HK-2 (cell line): ENCODE measurements at regions not wholly inside any gene's neighbourhood (a gene's known extent, or its start where the extent isn't known, plus 50 kb on each side); places are given as distances from the start of the nearest gene placed in this dataset.
"Not testable (repeated sequence)": the region's sequence is repeated elsewhere in the genome, so short reads cannot be mapped to it uniquely, and the experiment has no call there.

Experiments
- DNase-seq: peaks from one replicate; pipeline ENCODE4 v3.0.0-alpha.2; 2018; ENCODE audit not compliant: unreplicated experiment

DNA sequence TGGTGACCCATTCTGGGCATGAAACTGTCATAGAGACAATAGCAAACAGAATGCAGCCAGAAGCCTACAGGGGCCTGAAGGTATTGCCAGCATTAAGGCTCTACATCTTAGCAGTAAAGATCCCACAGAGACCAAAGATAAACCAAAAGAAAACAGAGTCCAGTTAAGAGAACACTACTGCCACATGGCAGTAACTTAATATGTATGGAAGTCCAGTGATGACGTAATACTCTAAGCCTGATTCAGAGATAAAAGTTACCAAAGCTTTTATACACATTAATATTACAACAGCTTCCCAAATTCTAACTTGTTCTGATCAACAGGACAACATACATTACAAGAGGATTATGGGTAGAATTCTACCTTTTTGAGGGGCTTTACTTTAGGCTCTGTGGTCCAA lies 371.5 kb downstream of the PRELID2 start:
- DNase-seq = no peak

DNA sequence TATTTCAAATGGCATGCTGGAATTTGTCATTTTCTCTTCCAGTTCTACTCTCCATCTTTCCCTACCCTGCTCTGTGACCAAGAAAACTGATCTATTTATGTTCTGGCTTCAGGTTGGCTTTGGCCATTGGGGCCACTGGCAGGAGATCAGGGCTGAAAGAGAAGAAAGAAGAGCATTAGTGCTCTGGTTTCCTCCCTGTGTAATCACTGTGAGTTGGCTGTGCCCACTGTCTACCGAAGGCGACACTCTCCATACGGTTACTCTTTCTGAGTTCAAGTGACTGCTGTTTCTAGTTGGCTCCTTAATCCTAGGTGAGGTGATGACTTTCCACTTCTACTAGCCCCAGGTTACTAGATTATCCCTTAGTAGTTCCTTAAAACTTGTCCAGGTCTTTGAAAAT lies 372.6 kb downstream of the PRELID2 start:
- DNase-seq = no peak

DNA sequence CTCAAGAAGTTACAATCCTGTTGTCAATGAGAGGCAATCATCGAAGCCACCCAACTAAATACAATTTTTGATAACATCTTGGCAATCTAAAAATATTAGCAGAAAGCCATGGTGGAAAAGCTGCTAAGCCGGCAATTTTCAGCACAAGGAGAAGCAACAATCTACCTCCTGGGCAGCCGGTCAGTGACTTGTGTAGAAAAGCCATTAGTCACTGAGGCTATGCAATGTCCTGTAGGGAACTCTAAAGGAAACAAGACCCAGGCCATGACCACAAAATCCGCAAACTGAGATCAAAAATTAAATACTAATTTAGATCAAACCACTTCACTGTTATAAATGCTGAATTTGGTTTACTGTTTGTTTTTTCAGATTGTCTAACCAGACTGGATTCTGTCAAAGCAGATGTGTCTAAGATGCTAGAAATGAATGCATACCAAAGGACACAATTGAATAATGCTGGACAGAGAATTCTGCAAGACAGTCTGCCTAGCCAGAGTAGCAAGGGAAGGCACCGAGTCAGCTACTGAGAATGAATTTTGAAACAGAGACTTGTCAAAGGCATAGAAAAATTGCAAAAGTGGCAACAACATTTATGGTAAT lies 384.8 kb downstream of the PRELID2 start:
- DNase-seq = no peak

DNA sequence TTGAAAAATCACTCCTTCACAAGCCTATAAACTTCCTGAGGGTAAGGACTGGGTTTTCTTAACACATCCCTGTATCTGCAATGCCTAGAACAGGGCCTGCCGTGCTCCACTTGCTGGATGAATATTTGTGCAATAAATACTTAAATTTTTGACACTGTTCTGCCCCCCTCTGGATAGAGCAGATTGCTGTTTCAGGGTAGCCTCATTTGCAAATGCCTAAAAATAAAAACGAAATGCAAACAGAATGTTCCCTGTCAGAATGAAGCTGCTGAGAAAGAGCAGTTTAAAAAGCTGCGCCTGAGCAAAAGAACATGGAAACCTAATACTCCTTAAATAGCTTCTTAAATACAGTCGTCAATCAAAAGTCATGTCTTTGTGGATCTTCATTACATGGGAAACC lies 385.3 kb downstream of the PRELID2 start:
- no peak for DNase-seq

DNA sequence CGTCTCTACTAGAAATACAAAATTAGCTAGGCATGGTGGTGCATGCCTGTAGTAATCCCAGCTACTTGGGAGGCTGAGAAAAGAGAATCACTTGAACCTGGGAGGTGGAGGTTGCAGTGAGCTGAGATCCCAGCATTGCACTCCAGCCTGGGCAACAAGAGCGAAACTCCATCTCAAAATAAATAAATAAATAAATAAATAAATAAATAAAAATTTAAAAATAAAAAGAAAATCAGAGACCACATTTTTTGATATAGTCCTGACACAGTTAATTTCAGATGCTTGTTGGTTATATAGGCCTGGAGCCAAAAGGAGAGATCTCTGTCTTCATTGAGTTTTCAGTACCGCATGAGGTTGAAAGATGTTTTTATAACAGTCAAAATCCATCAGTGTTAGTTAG lies 388.3 kb downstream of the PRELID2 start:
- not testable (repeated sequence) for DNase-seq

DNA sequence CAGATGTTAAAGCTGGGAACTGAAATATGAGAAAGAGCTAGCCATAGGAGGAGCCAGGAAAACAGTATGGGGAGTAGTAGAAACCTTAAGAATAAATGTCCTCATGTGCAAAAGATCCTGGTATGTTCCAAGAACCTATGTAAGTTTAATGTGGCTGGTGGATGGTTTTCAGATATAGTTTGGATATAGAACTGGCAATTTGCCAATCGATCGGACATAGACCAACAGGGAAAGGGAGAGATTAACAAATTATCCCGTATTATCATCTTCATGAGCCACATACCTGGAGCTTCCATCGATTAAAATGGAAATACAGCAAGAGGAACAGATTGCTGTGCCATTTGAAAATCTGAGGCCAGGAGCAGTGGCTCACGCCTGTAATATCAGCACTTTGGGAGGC lies 388.7 kb downstream of the PRELID2 start:
- no peak for DNase-seq

DNA sequence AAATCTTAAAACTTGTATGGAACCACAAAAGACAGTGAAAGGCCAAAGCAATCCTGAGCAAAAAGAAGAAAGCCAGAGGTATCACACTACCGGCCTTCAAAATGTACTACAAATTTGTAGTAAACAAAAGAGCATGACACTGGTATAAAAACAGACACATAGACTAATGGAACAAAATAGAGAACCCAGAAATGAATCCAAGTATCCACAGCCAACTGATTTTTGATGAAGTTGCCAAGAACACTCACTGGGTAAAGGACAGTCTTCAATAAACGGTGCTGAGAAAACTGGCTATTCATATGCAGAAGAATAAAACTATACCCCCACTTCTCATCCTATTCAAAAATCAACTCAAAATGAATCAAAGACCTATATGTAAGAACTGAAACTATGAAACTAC lies 390.1 kb downstream of the PRELID2 start:
- DNase-seq = no peak

DNA sequence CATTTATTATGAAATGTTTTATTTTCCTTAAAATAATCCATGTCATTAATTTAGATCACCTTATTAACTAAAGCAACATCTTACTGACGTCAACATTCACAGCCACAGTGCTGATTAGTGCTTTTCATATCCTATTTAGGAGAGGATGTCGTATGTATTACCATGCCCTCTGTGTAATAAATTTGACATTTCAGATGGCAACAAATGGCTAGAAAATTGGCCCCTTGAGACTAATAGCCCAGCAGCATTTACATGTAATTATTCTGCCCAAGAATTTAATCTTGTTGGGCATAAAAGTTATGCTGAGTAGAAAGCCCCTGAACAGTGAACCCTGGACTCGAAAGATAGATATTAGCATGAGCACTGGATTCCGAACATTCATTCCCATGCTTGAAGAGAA lies 391.2 kb downstream of the PRELID2 start:
- no peak for DNase-seq

DNA sequence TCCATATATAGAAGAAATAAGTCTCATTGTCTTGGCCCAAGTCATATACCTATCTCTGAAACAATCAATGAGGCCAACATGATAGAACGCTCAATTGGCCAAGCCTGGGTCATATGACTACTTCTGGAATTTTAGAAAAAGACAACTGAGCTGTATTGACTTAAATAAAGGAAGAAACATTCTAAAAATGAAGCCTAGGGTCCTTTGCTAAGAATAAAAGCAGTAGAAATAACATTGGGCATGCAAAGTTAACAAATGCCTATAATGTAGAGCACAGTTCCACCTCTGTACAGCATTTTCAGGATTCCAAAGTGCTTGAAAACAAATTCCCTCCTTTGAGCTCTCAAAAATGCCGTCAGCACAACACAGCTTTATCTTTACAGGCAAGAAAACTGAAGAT lies 391.8 kb downstream of the PRELID2 start:
- DNase-seq = no peak

DNA sequence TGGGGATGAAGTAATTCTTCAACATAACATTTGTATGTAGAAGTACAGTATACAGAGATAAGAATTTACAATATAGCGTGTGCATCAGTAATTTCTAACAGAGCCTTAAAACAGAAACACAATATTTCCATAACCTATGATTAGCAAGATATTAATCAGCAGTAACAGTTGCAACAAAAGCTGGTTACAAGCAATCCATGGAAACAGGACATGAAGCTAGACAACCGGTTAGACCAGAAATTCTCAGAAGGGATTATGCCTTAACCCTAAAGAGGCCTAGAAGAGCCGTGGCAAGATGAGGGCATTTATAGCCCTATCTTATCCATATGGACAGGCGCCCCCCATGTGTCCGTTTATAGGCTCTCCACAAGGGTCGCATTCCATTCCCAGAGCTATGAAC lies 392.5 kb downstream of the PRELID2 start:
- DNase-seq = not testable (repeated sequence)

DNA sequence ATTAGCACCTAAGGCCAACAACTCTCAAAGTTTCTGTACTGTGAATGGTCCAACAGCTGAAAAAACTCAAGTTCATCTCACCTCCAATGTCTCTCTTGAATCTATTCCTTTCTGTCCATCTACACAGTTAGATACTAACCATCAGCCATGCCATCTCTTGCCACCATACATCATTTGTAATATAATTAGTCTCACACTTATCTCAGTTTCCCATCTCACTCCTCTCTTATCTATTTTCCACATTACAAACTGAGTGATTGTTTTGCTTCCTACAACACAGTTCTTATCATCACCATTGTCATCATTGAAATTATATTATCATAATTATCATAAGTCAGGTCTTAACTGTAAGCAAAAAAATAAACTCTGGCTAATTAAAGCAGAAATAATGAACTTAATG lies 393.9 kb downstream of the PRELID2 start:
- no peak for DNase-seq

DNA sequence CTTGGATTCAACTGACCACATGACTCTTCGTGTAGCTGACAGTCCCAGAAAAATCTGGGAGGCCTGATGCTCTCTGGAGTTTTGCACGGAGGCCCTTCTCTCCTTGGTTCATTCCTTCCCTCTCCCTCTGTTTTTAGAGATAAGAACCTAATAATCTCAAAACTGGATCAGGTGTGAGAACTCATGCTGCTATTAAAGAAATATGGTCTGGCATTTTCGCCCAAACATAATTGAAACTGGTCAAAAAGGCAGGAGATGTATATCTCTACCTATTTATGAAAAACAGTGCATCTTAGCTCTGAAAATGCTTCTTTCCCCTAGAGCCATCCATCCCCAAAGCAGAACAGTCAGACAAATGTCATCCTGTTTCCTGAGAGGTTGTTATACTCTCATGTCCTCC lies 397.5 kb downstream of the PRELID2 start:
- DNase-seq = no peak

DNA sequence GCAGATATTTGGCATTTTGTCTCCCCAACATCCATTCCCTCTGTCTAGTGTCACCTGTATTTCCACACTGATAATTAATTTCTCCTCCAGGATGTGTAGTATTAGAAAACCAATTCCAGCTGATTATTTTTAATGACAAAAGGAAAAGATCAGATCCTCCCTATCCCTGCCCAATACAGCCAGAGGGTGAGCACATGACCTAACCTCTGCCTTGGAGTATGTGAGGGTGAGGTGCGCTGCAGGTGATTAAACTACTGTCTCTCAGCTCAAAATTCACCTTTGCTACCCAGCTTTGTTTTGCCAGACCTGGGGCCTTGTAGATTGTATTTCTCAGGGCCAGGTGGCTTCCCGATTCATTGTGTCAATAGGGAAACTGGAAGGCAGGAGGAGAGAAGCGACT lies 402.1 kb downstream of the PRELID2 start:
- DNase-seq = no peak

DNA sequence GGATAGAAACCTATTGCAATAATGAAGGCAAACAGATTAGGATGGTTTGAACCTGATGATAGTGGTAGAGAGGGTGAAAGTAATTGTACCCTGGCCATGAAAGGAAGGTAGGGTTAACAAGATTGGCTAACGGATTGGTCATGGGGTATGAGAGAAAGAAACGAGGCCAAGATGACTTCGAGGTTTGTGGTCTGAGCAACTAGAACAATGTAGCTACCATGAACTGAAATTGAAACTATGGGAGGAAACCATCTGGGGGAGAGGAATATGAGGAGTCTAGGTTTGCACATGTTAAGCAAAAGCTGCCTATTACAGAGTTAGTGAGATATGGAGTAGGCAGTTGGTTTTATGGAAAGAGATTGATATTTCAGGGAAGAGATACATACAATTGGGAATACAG lies 406.0 kb downstream of the PRELID2 start:
- no peak for DNase-seq

DNA sequence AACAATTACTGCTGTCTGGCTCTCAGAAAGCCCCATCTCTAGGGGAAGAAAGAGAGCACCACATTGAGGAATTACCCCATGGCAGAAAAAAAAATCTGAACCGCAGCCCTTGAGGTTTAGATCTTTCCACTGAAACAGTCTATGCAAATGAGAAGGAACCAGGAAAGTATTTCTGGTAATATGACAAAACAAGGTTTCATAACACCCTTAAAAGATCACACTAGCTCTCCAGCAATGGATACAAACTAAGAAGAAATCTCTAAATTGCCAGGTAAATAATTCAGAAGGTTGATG lies 427.1 kb downstream of the PRELID2 start:
- no peak for DNase-seq

DNA sequence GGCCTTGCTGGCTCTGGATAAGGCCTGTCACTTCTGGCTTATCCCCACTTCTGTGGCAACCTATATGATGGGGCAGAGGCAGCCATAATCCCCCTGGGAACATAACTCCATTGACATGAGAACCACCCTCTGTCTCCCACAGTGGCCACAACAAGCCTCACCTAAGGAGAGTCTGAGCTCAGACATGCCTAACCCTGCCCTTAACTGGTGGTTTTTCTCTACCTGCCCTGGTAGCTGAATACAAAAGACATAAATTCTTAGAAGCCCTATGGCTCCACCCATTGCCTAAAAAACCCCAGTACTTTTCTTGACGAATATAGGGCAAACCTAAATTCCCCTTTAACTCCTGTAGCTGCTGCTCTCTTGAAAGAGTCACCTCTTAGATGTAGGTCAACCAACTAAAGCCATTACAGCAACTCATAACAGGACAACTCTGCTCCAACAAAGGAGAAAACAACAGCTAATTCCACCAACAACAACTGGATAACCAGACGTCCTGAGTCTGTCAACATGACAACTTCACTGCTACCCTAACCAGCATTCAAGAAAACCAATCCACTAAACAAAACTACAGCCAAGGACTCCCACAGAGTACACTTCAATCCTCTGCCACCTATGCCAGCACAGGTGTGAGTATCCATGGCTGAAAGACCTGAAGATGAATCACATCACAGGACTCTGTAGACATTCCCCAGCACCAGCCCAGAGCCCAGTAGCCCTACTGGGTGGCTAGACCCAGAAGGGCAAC lies 427.7 kb downstream of the PRELID2 start:
- DNase-seq = no peak

DNA sequence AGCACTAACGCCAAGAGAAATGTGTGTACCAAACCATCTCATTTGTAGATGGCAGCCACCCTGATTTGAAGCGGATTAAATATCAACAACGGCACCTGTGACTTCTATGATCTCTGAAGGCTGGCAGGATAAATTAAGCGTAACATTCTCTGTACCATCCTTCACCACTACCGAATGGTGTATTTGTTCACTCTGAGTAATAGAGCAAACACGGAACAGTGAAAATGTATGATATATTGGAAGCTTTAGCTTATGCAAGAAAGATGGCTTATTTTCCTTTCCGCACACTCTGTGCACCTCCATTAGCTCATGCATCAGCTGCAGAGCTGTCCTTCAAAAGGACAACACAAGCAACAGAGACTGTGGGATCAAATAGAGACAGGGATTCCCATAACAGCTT lies 431.1 kb downstream of the PRELID2 start:
- no peak for DNase-seq

DNA sequence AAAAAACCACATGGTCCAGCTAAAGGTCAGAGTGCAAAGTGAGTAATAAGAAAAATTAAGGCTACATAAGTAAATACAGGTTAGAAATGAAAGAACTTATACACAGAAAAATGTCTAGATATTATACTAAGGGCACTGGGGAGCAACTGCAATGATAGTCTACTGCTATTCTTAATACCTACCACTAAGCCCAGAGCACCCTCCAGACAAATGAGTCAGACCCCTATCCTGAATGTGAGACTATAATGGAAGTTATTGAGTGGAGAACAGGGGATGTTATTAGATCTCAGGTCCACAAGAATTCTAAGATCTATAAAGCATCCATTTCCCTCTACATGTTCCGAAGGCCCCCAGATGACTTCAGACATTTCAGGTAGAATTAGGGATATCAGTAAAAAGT lies 438.3 kb downstream of the PRELID2 start:
- no peak for DNase-seq

DNA sequence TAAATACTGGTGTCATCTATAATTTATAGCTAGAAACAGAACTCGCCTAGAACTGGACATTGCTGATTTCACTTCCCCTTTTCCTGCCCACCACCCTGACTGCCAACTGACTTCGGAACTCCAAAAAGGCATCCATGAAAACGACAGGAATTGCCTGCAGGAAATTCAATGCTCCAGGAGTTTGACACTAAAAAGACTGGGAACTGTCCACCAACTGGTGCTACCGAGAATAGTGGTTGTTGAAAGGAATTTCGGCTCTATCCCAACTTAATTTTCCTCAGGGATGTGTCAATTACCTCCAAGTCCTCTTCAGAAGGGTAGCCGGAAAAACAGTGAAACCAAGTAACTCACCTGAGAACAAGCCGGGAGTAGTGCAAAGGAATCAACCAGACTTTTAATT lies 440.0 kb downstream of the PRELID2 start:
- DNase-seq = not testable (repeated sequence)

DNA sequence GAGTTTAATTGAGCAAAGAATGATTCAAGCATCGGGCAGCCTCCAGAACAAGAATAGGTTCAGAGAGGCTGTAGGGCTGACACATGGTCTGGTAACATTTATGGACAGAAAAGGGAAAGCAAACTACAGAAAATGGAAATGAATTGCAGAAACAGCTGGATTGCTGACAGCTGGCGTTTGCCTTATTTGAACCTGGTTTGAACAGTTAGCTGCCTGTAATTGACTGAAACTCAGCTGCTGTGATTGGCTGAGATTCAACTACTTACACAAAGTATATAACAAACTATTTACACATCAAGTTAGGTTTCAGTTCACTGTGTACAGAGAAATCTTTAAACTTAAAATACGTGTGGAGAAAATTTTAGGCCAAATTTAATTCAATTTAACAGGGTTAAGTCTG lies 441.7 kb downstream of the PRELID2 start:
- no peak for DNase-seq

DNA sequence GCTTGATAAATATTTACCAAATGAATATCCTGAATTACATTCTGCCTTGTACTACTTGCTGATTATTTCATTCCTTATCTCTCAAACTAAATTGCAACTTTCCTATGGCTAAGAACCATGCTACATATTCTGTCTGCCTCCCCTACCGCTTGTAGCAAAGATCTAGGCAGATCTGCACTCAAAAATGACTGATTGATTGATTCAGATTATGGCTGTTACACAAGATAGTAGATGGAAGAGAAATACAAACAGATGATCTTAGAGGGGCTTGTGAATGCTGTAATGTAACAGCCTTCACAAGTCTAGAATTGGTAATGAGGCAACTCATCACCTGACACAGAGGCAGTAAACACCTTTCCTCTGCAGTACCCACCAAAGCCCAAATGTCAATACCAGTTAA lies 446.1 kb downstream of the PRELID2 start:
- DNase-seq = no peak

DNA sequence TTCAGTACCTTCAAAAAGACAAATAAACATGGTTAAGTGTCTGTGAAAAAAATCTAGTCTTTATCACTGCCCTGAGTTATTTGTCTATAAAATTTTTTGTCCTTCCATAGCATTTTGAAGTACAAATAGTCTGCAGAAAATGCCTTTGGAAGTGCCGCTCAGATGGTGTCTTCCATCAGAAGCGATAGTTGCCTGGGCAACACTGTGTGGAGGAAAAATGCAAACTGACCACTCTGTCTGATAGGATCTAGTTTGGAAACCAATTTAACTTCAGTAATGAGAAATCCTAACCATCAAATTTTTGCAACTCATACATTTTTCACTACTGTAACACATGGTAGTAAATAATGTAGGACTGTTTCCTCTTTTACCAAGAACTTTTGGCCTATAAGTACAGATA lies 449.9 kb downstream of the PRELID2 start:
- no peak for DNase-seq

DNA sequence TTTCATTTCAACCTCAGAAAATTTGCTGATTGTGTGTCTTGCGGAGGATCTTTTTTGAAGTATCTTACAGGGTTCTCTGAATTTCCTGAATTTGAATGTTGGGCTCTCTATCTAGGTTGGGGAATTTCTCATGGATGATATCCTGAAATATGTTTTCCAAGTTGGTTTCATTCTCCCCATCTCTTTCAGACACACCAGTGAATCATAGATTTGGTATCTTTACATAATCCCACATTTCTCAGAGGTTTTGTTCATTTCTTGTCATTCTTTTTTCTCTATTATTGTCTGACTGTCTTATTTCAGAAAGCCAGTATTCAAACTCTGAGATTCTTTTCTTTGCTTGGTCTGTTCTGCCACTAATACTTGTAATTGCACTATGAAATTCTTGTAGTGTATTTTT lies 456.9 kb downstream of the PRELID2 start:
- no peak for DNase-seq

DNA sequence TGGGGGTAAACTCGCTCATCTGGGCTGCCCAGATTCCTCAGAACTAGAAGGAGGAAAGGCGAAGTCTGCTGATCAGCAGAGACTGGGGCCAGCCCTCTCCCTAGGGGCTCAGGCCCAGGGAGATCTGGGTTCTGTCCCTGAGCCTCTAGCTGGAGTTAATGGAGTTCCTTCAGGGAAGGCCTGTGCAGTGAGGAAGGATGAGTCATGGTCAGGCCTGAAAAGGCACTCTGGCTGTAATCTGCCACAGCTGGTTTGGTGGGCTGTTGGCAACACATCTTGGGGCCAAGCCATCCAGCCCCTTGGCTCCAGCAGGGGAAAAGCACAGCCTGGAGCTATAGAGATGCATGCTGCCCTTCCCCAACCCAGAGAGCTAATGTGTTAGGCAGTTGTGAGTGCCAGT lies 459.6 kb downstream of the PRELID2 start:
- no peak for DNase-seq
